Transverse colon (tissue), 4 donors: ENCODE measurements at regions not wholly inside any gene's neighbourhood (a gene's known extent, or its start where the extent isn't known, plus 50 kb on each side); places are given as distances from the start of the nearest gene placed in this dataset.

ENCODE experiments used
- EP300 ChIP-seq: sonication (generic); formaldehyde crosslinking; IDR thresholded peaks from one replicate; pipeline ENCODE4 v1.6.1; 2017; ENCODE audit warnings: antibody characterized with exemption, low read depth
- POLR2A ChIP-seq: fragments of 450-650 bp; IDR thresholded peaks from one replicate; pipeline ENCODE4 v1.6.1; 2016; ENCODE audit warnings: antibody characterized with exemption, mild to moderate bottlenecking, moderate library complexity
- POLR2AphosphoS5 ChIP-seq, 3 donors: sonication (generic); formaldehyde crosslinking; IDR thresholded peaks; one replicate each; pipeline ENCODE4 v1.6.1; 2016; ENCODE audit warnings: antibody characterized with exemption in 3 of 3
- TF ChIP-seq, protein P1 (sequence below), 5 experiments: fragments of 200-600 bp in 3 of 5; fragments of 450-650 bp in 2 of 5; sonication (generic) in 3 of 5; IDR thresholded peaks; 1 replicate in 2 of 5; 2 replicates in 3 of 5; pipeline ENCODE4 v1.5.1; 2016 to 2017; ENCODE audit warnings: antibody characterized with exemption in 5 of 5, inconsistent platforms in 3 of 5, mild to moderate bottlenecking in 2 of 5, moderate library complexity in 1 of 5

DNA sequence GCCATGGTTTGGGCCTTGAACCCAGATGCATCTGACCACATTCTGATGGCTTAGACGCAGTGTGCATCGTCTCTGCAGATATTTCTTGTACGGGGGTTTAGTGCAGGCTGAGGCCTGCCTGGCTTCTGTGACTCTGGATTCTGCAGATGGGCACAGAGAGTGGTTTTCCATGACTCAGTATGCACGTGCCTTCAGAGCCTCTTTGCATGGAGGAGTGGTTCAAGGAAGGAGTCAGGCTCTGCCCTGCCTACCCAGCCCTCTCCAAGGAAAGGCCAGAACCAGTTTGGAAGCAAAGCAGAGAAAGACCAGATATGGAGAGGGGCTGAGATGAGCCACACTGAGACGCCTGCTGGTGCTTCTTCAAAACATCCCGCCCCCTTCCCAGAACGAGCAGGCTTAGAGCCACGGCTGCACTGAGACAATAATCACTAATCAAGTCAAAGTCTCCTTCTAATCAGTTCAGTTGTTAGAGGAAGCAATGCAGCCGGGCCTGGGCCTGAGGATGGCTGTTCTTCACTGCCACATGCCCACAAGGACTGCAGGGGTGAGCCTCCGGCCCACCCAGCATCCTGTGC is 308.9 kb downstream of the NXPE2 start:
- TF ChIP-seq, protein P1, sequence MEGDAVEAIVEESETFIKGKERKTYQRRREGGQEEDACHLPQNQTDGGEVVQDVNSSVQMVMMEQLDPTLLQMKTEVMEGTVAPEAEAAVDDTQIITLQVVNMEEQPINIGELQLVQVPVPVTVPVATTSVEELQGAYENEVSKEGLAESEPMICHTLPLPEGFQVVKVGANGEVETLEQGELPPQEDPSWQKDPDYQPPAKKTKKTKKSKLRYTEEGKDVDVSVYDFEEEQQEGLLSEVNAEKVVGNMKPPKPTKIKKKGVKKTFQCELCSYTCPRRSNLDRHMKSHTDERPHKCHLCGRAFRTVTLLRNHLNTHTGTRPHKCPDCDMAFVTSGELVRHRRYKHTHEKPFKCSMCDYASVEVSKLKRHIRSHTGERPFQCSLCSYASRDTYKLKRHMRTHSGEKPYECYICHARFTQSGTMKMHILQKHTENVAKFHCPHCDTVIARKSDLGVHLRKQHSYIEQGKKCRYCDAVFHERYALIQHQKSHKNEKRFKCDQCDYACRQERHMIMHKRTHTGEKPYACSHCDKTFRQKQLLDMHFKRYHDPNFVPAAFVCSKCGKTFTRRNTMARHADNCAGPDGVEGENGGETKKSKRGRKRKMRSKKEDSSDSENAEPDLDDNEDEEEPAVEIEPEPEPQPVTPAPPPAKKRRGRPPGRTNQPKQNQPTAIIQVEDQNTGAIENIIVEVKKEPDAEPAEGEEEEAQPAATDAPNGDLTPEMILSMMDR (IDR thresholded peaks at IDR 0.05), result no peak
- TF ChIP-seq EP300 (no peak), POLR2AphosphoS5 (IDR thresholded peaks at IDR 0.05) (no peak), POLR2A (no peak)
